Adrenal gland (tissue), 5 donors: ENCODE measurements at regions not wholly inside any gene's neighbourhood (a gene's known extent, or its start where the extent isn't known, plus 50 kb on each side); places are given as distances from the start of the nearest gene placed in this dataset.

Experiments
- CTCF ChIP-seq, 6 experiments: fragments of 450-650 bp in 4 of 6; fragments of 200-600 bp in 2 of 6; sonication (generic) in 1 of 6; IDR thresholded peaks; 1 replicate in 5 of 6; 2 replicates in 1 of 6; pipeline versions ENCODE4 v1.5.1 to v1.8.0; 2016 to 2021; ENCODE audit warnings: antibody characterized with exemption in 6 of 6, mild to moderate bottlenecking in 2 of 6, moderate library complexity in 1 of 6
- POLR2A ChIP-seq, 2 donors: fragments of 450-650 bp; IDR thresholded peaks; one replicate each; pipeline ENCODE4 v1.6.1; 2017; ENCODE audit warnings: antibody characterized with exemption in 2 of 2, mild to moderate bottlenecking in 2 of 2, moderate library complexity in 1 of 2
- donor health status: DM: no; HTN: no; CAD: no.

GRCh38 chr1:157399343-157399983 lies 152.9 kb downstream of the FCRL5 start:
- no peak for TF ChIP-seq CTCF (IDR thresholded peaks at IDR 0.05)
- no peak for TF ChIP-seq POLR2A (IDR thresholded peaks at IDR 0.05)
